ENCODE measurements at regions not wholly inside any gene's neighbourhood (a gene's known extent, or its start where the extent isn't known, plus 50 kb on each side); places are given as distances from the start of the nearest gene placed in this dataset.

GRCh38 chr21:14677013-14677412 lies 130.9 kb upstream of the SAMSN1 start:
- Histone ChIP-seq H3K27me3 (ENCODE audit: control insufficient read depth, low read length) (no peaks in the 10 kb centered on the region), H3K36me3 (ENCODE audit: control insufficient read depth, low read length) (0 out of 2 replicates have a peak, but pooled peaks cover 5% of the 10 kb centered on the region), H3F3A (ENCODE audit: control insufficient read depth, insufficient read depth) (peaks cover 7% of the 10 kb centered on the region; the same call in 1 of the 2 replicates), H3K4me3 (ENCODE audit: low read length) (peak overlapping the region; percentile 65; the same call in 1 of the 2 replicates), H3K79me2 (ENCODE audit: control insufficient read depth, low read length) (no peaks in the 10 kb centered on the region), H3K4me1 (ENCODE audit: control insufficient read depth, low read length) (peaks cover 54% of the 10 kb centered on the region), H3K9me2 (replicated peaks; ENCODE audit: control insufficient read depth, low read length) (no peaks in the 10 kb centered on the region), H4K20me1 (ENCODE audit: control insufficient read depth, insufficient read depth, low read depth, low read length) (no peaks in the 10 kb centered on the region), H3K9me3 (ENCODE audit: control insufficient read depth, insufficient read depth, low read length) (no peaks in the 10 kb centered on the region), H3K4me2 (ENCODE audit: low read length) (peak overlapping the region; percentile 80), H3K27ac (ENCODE audit: low read depth, low read length) (peak overlapping the region; percentile 87)
- no peak for TF ChIP-seq EZH2phosphoT487 (IDR thresholded peaks at IDR 0.05; ENCODE audit: borderline replicate concordance, low read length)
- TF ChIP-seq CTCF (IDR thresholded peaks at IDR 0.05; ENCODE audit: low read depth, low read length, poor library complexity, severe bottlenecking) = no peak

- Histone ChIP-seq H4K20me1 (ENCODE audit: control insufficient read depth, insufficient read depth, low read depth, low read length) (no peaks in the 10 kb centered on the region), H3K9me2 (replicated peaks; ENCODE audit: control insufficient read depth, low read length) (no peaks in the 10 kb centered on the region), H3K79me2 (ENCODE audit: control insufficient read depth, low read length) (no peaks in the 10 kb centered on the region), H3K27me3 (ENCODE audit: control insufficient read depth, low read length) (no peaks in the 10 kb centered on the region), H3K27ac (ENCODE audit: low read depth, low read length) (peak overlapping the region; percentile 87), H3K36me3 (ENCODE audit: control insufficient read depth, low read length) (0 out of 2 replicates have a peak, but pooled peaks cover 5% of the 10 kb centered on the region), H3K4me3 (ENCODE audit: low read length) (peak overlapping the region; percentile 65), H3K4me1 (ENCODE audit: control insufficient read depth, low read length) (peaks cover 56% of the 10 kb centered on the region), H3K4me2 (ENCODE audit: low read length) (peak overlapping the region; percentile 80), H3F3A (ENCODE audit: control insufficient read depth, insufficient read depth) (peaks cover 7% of the 10 kb centered on the region; the same call in 1 of the 2 replicates), H3K9me3 (ENCODE audit: control insufficient read depth, insufficient read depth, low read length) (no peaks in the 10 kb centered on the region)
- TF ChIP-seq EZH2phosphoT487 (IDR thresholded peaks at IDR 0.05; ENCODE audit: borderline replicate concordance, low read length) (no peak), CTCF (IDR thresholded peaks at IDR 0.05; ENCODE audit: low read depth, low read length, poor library complexity, severe bottlenecking) (no peak)
These were observed 129.8 kb upstream of the SAMSN1 start for GRCh38 chr21:14675774-14676530.

GRCh38 chr21:14673649-14674048 lies 127.5 kb upstream of the SAMSN1 start:
- Histone ChIP-seq H3K36me3 (ENCODE audit: control insufficient read depth, low read length) (0 out of 2 replicates have a peak, but pooled peaks cover 5% of the 10 kb centered on the region), H3K4me2 (ENCODE audit: low read length) (no peak overlapping the region), H3K27me3 (ENCODE audit: control insufficient read depth, low read length) (no peaks in the 10 kb centered on the region), H3K79me2 (ENCODE audit: control insufficient read depth, low read length) (no peaks in the 10 kb centered on the region), H4K20me1 (ENCODE audit: control insufficient read depth, insufficient read depth, low read depth, low read length) (no peaks in the 10 kb centered on the region), H3F3A (ENCODE audit: control insufficient read depth, insufficient read depth) (peaks cover 7% of the 10 kb centered on the region; the same call in 1 of the 2 replicates), H3K4me3 (ENCODE audit: low read length) (no peak overlapping the region), H3K9me3 (ENCODE audit: control insufficient read depth, insufficient read depth, low read length) (no peaks in the 10 kb centered on the region), H3K4me1 (ENCODE audit: control insufficient read depth, low read length) (peaks cover 48% of the 10 kb centered on the region), H3K9me2 (replicated peaks; ENCODE audit: control insufficient read depth, low read length) (no peaks in the 10 kb centered on the region), H3K27ac (ENCODE audit: low read depth, low read length) (no peak overlapping the region)
- TF ChIP-seq CTCF (IDR thresholded peaks at IDR 0.05; ENCODE audit: low read depth, low read length, poor library complexity, severe bottlenecking) (no peak), EZH2phosphoT487 (IDR thresholded peaks at IDR 0.05; ENCODE audit: borderline replicate concordance, low read length) (no peak)
